Stimulated activated CD4-positive, alpha-beta T cell treated with anti-CD3 and anti-CD28 coated beads, Interleukin-2, amount 100 ng/mL, for 48 hours (primary cell): ENCODE measurements at regions not wholly inside any gene's neighbourhood (a gene's known extent, or its start where the extent isn't known, plus 50 kb on each side); places are given as distances from the start of the nearest gene placed in this dataset.
"Not testable (repeated sequence)": the region's sequence is repeated elsewhere in the genome, so short reads cannot be mapped to it uniquely, and the experiment has no call there.

Experiments
- DNase-seq, 2 donors: peaks; one replicate each; pipeline ENCODE4 v3.0.0-alpha.2; 2020

GRCh38 chr1:163477276-163477830, 155.6 kb downstream of the NUF2 start:
- no peak for DNase-seq

DNA sequence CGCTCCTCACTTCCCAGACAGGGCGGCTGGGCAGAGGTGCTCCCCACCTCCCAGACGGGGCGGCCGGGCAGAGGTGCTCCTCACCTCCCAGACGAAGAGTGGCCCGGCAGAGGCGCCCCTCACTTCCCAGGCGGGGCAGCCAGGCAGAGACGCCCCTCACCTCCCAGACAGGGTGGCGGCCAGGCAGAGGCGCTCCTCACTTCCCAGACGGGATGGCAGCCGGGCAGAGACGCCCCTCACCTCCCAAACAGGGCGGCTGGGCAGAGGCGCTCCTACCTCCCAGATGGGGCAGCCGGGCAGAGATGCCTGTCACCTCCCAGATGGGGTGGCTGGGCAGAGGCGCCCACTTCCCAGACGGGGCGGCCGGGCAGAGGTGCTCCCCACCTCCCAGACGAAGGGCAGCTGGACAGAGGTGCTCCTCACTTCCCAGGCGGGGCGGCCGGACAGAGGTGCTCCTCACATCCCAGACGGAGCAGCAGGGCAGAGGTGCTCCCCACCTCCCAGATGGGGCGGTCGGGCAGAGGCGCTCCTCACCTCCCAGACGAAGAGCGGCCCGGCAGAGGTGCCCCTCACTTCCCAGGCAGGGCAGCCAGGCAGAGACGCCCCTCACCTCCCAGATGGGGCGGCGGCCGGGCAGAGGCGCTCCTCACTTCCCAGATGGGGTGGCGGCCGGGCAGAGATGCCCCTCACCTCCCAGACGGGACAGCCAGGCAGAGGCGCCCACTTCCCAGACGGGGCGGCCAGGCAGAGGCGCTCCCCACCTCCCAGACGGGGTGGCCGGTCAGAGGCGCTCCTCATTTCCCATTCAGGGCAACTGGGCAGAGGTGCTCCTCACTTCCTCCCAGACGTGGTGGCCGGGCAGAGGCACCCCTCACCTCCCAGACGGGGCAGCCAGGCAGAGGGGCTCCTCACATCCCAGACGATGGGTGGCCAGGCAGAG, 176.9 kb downstream of the NUF2 start:
- not testable (repeated sequence) for DNase-seq

- no peak for DNase-seq
Measured at GRCh38 chr1:163504331-163504978, 182.7 kb downstream of the NUF2 start.

GRCh38 chr1:163509114-163509513, 187.4 kb downstream of the NUF2 start:
- DNase-seq = no peak

GRCh38 chr1:163512349-163512989, 190.7 kb downstream of the NUF2 start:
- no peak for DNase-seq

DNA sequence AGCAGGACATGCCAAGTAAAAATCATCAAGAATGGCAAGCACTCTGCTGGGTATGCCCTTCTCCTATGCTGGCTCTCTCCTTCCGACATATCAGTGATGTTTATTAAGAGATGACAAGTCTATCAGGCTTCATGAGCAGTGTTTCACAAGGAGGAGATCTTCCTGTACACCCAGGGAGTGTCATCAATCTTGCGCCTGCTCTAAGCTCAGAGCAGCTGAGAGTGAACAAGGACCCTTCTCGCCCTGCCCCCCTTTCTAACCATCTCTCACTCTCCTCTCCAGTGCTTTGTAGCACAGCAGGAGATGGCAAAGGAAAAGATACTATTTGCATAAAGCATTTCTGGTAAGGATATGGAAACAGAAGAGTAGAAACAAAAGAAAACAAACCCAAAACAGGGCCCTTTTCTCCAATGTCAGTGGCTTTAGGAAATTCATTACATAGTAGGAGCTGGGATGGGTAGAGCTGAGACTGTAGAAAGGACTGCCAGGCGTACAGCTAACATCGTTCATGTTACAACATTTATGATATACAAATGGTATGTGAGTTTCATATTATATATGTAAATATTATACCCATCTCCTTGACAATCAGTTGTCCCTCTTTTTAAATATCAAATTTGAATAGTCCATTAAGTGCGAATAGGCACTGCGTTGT, 201.7 kb downstream of the NUF2 start:
- DNase-seq = no peak

DNA sequence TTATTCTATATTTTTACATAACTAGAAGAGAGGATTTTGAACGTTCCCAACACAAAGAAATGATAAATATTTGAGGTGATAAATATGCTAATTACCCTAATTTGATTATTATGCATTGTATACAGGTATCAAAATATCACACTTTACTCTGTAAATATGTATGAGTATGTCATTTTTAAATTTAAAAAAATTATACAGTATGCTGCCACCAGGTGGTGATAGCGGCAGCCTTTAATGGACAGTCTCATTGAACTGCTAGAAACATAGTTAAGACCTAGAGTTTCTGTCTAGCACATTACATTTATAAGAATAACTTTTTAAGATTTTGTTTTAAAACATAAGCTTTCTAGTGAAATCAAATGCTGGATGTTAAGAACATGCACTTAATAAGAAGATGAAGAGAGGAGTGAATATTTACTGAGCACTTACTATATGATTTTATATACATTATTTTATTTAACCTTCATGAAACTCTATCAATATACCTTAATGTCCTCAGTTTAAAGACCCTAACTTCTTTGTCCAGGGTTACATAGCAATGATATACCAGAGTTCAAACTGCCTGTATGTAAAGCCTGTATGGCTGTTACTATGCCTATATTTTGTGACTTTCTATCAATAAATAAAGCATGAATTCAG, 207.1 kb downstream of the NUF2 start:
- peak in 1 of 2 donors; percentile 0 for DNase-seq

DNA sequence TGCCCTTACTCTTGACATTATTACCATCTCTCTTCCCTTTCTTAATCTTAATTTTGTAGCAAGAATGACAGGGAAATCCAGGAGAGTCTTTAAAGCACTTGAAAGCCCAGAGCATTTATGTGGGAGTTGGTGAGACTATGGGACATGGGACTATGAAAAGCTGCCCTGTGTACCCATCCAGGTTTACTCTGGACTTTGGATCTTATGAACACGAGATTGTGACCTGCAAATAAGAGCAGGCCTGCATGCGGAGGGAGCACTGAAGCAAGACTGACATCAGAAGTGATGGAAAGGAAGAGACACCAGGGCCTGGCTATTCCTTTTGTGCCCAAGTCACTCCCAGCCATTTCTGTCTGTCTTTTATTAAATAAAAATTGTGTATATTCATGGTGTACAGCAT, 209.6 kb downstream of the NUF2 start:
- DNase-seq = no peak

DNA sequence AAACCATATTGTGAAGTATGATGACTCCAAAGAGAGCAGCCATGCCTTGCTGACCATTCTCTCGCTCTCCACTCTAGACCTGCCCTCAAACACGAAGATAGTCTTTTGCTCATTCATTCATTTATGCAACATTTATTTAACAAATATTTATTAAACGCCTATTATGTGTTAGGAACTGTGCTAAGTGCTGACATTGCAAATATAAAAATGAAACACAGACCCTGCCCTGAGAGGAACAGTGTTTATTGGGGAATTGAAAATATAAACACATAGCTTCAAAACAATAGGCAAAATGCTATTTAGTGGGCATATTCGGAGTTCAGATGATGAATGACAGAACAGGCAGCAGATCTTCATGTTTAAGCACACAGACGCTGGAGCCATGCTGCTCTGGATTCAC, 213.6 kb downstream of the NUF2 start:
- no peak for DNase-seq

DNA sequence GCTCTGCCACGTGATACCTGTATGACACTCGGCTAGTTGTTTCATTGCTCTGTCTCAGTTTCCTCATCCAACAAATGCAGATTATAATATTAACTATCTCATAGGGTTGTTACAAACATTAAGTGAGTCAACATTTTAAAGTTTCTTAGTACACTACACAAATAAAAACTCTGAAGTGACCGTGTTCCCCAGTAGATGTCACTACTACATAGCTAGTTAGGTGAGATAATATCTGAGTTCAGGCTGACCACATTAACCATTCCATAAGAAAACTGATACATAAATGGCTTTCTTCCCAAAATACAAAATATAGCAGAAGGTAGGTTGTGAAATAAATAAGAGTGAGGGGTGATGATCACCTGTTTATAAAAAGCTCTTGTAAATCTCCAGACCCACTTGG, 214.1 kb downstream of the NUF2 start:
- no peak for DNase-seq

- DNase-seq = no peak
Measured at GRCh38 chr1:163537809-163538208, 216.1 kb downstream of the NUF2 start.

GRCh38 chr1:163538667-163539066, 216.9 kb downstream of the NUF2 start:
- DNase-seq = no peak

- DNase-seq = no peak
Measured at GRCh38 chr1:163540727-163541126, 219.0 kb downstream of the NUF2 start.

DNA sequence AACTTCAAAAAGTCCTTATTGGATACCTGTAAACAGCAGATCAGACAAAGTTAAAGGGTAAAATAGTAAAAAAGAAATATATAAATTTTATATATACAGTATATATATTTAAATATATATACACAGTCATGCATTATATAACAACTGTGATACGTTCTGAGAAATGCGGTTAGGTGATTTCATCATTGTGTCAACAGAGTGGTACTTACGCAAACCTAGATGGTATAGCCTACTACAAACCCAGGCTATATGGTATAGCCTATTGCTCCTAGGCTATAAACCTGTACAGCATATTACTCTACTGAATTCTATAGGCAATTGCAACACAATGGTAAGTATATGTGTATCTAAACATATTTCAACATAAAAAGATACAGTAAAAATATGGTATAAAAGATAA, 222.7 kb downstream of the NUF2 start:
- no peak for DNase-seq

GRCh38 chr1:163558162-163558561, 236.4 kb downstream of the NUF2 start:
- DNase-seq = no peak

DNA sequence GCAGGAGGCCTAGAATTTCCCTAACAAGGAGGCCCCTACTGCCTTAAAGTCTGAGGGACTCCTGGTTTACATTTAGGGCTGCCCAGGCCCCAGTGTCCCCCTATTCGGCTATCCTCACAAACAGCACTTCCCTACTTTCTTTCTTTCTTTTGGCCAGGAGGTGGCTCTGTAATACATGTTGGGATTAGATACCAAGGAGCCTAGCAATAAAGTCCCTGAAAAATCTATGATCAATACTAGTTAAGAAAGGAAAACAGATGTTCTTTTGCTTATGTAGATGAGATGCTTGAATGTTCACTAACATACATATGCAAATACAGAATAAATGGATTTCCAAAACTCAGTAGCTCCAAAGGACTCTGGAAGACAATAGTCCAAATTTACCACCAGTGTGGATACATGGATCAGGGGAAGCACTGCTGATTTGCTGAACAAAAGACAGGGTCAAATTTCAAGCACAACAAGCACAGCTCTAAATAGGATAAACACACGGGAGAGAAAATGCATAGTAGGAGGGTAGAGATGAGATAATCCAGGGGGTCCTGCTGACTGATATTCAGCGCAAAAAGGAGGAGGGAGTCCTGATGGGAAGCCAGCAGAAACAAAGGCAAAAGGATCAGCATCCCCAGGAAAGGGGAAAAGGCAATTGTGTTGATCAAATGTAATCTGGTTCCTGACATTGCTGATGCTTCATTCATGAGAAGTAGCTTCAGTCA, 240.0 kb downstream of the NUF2 start:
- DNase-seq = no peak

DNA sequence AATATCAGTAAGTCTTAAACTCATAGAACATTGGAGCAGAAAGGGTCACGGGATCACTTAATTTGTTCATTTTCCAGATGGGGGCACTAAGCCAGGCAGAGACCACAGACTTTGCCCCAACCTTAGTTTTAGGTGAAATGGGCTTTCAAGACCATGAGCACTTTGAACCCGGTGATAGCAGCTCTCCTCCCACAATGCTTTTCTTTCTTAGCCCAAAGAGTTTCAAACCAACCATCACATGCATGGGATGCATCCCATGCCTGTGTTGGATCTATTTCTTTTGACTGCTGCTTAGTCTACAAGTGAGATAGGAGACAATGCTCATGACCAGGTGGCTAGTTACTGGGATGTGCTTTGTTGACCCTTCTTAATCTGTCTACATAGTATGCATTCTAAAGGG, 240.6 kb downstream of the NUF2 start:
- DNase-seq = no peak

DNA sequence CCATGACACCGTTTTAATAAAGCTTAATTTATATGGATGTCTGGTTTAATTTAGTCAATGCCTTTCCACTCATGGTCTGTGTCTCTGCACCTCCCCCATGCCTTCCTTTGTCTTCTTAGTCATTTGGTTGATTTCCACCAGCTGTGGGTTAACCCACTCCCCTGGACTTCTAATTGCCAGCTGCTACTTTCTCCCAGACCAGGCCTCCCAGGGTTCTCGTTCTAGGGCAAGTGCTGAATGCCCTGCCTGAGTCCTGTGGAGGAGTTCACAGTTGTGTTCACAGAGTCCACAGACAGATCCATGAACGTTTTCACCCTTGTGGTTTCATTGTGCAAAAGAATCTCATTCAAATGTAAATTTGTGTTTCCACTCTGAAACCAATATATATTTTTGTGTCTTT, 243.4 kb downstream of the NUF2 start:
- no peak for DNase-seq

DNA sequence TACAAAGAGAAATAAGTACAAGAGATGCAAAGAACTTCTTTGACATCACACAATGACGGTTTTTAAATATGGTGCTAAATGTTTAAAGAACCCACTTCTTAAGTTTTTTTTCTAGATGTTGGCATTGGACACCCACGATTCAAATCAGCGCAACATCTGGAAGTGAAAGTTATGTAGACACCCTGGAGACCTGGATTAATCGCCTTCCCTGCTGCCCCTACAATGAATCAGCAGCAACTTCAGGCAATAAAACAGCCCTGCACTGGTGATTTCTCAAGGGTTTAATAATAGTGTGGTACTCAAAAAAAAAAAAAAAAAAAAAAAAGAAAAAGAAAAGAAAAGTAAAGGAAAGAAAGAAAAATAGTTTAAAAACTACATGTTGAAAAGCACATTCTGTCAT, 248.3 kb downstream of the NUF2 start:
- no peak for DNase-seq

GRCh38 chr1:163571950-163572349, 250.2 kb downstream of the NUF2 start:
- no peak for DNase-seq

DNA sequence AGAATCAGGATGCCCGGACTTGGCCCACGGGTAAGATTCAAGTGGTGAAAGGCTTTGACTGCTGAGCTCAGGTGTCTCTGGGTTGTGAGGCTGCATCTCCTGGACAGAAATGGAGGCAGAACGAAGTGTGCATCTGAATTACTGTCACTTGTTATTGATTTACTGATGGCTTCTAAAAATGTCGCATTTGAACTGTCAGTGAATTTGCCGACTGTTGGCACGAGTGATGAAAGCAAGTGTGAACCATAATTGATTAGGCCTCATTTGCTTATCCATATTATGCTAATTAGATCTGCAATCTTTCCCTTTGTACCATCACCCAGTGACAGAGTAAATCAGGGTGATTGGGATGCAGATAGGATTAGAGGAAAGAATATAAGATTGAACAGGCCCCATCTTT, 252.4 kb downstream of the NUF2 start:
- no peak for DNase-seq

DNA sequence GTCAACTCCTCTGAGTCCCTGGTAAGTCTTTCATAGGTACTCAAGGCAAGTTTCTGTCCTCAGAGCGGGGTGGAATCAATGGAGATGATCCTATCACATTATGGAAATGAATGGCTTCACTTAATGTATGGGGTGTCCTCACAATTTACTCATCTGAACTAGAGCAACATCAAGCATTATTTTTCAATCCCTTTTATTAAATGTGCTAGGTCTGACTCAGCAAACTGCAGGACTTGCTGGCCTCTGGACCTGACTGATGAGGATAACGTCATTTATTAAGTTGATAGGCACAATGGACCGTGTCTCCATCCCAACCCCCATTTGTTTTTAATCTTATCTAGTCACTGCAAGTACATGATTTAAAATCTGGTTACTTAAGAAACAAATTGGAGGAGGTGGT, 259.2 kb downstream of the NUF2 start:
- DNase-seq = no peak
